ENCODE measurements at regions not wholly inside any gene's neighbourhood (a gene's known extent, or its start where the extent isn't known, plus 50 kb on each side); places are given as distances from the start of the nearest gene placed in this dataset.

GRCh38 chr6:130602151-130602770 lies 224.9 kb upstream of the SMLR1 start:
- H3K36me3 ChIP-seq (replicated peaks in 1 of 2; ENCODE audit: control extremely low read depth in 1 of 2, control insufficient read depth in 1 of 2, extremely low read depth in 1 of 2, insufficient read depth in 2 of 2, low read length in 1 of 2): peaks cover 0 to 2% of the 10 kb centered on the region in 2 experiments
- ATAC-seq (ENCODE audit: low read depth) (no peak), DNase-seq (no peak)
- POLR2A ChIA-PET: no interaction called here
- H2AFZ ChIP-seq (ENCODE audit: insufficient read depth, low read depth, low read length, poor library complexity, severe bottlenecking): no peak overlapping the region
- no peak overlapping the region for H3K4me2 ChIP-seq (replicated peaks; ENCODE audit: low read depth, low read length, poor library complexity, severe bottlenecking)
- no peaks in the 10 kb centered on the region for H3K27me3 ChIP-seq (replicated peaks in 1 of 4; ENCODE audit: control extremely low read depth in 1 of 4, control insufficient read depth in 3 of 4, insufficient read depth in 4 of 4, low read length in 3 of 4)
- no peaks in the 10 kb centered on the region for H3K9me3 ChIP-seq (ENCODE audit: control extremely low read depth in 1 of 3, control insufficient read depth in 2 of 3, insufficient read depth in 1 of 3, low read length in 2 of 3)
- TF ChIP-seq CTCF (IDR thresholded peaks at IDR 0.05): no peak
- no peak for TF ChIP-seq EZH2 (IDR thresholded peaks at IDR 0.05; ENCODE audit: borderline replicate concordance, insufficient read depth, low read depth, low read length, poor library complexity, severe bottlenecking)
- H4K20me1 ChIP-seq (ENCODE audit: control insufficient read depth, insufficient read depth, low read length, poor library complexity, severe bottlenecking): no peaks in the 10 kb centered on the region
- Mint-ChIP-seq H3K4me1 (peaks cover 8% of the 10 kb centered on the region), H3K9me3 (ENCODE audit: insufficient read depth) (no peaks in the 10 kb centered on the region), H3K27me3 (no peaks in the 10 kb centered on the region), H3K4me3 (no peak overlapping the region), H3K27ac (no peak overlapping the region)
- H3K9ac ChIP-seq (ENCODE audit: low read length): no peak overlapping the region
- no peaks in the 10 kb centered on the region for H3K4me1 ChIP-seq (ENCODE audit: control insufficient read depth in 2 of 2, insufficient read depth in 2 of 2, low read length in 2 of 2)
- H3K27ac ChIP-seq (ENCODE audit: low read length in 2 of 2): no peak overlapping the region
- H3K79me2 ChIP-seq (ENCODE audit: control insufficient read depth, insufficient read depth, low read length): no peaks in the 10 kb centered on the region
- WGBS (ENCODE audit: insufficient coverage): 54% methylated on average over 4 of the region's 8 CpGs
- intact Hi-C loops (cut with micrococcal nuclease): no loop called here
- H3K4me3 ChIP-seq (ENCODE audit: control extremely low read depth in 1 of 5, extremely low read depth in 1 of 5, insufficient read depth in 1 of 5, low read depth in 2 of 5, low read length in 4 of 5): no peak overlapping the region
- CTCF ChIA-PET: no interaction called here

DNA sequence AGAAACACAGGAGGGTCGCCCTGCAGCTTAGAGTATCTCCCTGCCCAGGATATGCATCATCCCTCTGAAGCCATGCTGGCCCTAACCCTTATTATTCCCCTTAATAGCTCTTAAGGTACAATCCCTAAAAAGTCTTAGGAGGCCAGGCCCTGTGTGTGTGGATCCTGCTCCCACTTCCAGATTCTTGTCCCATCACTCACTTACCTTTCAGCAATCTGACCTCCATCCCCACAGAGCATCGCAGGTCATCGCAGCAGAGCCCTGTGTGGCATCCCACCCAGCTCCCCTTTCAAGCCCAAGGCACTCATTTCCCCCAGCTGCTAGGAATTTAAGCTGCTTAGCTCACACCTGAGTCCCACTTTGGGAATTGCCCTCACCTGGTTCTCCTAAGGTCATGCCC lies 223.8 kb upstream of the SMLR1 start:
- H3K4me2 ChIP-seq (replicated peaks; ENCODE audit: low read depth, low read length, poor library complexity, severe bottlenecking): no peak overlapping the region
- no peak overlapping the region for H3K27ac Mint-ChIP-seq

More for the DNA sequence above, 223.8 kb upstream of the SMLR1 start:
- H3K27me3 ChIP-seq (replicated peaks in 1 of 4; ENCODE audit: control extremely low read depth in 1 of 4, control insufficient read depth in 3 of 4, insufficient read depth in 4 of 4, low read length in 3 of 4): no peaks in the 10 kb centered on the region
- Mint-ChIP-seq H3K4me1 (peaks cover 8% of the 10 kb centered on the region), H3K27me3 (no peaks in the 10 kb centered on the region), H3K9me3 (ENCODE audit: insufficient read depth) (peaks cover 1% of the 10 kb centered on the region), H3K4me3 (no peak overlapping the region)
- no peak overlapping the region for H2AFZ ChIP-seq (ENCODE audit: insufficient read depth, low read depth, low read length, poor library complexity, severe bottlenecking)
- no peak for TF ChIP-seq CTCF (IDR thresholded peaks at IDR 0.05)
- TF ChIP-seq EZH2 (IDR thresholded peaks at IDR 0.05; ENCODE audit: borderline replicate concordance, insufficient read depth, low read depth, low read length, poor library complexity, severe bottlenecking): no peak
- H3K27ac ChIP-seq (ENCODE audit: low read length in 2 of 2): no peak overlapping the region
- intact Hi-C loops (cut with micrococcal nuclease): no loop called here
- no peak for DNase-seq
- no peaks in the 10 kb centered on the region for H4K20me1 ChIP-seq (ENCODE audit: control insufficient read depth, insufficient read depth, low read length, poor library complexity, severe bottlenecking)
- POLR2A ChIA-PET: no interaction called here
- H3K36me3 ChIP-seq (replicated peaks in 1 of 2; ENCODE audit: control extremely low read depth in 1 of 2, control insufficient read depth in 1 of 2, extremely low read depth in 1 of 2, insufficient read depth in 2 of 2, low read length in 1 of 2): peaks cover 0 to 2% of the 10 kb centered on the region in 2 experiments
- WGBS (ENCODE audit: insufficient coverage): 92% methylated on average over 3 of the region's 3 CpGs
- no peaks in the 10 kb centered on the region for H3K9me3 ChIP-seq (ENCODE audit: control extremely low read depth in 1 of 3, control insufficient read depth in 2 of 3, insufficient read depth in 1 of 3, low read length in 2 of 3)
- ATAC-seq (ENCODE audit: low read depth): no peak
- CTCF ChIA-PET: no interaction called here
- no peaks in the 10 kb centered on the region for H3K4me1 ChIP-seq (ENCODE audit: control insufficient read depth in 2 of 2, insufficient read depth in 2 of 2, low read length in 2 of 2)
- H3K4me3 ChIP-seq (ENCODE audit: control extremely low read depth in 1 of 5, extremely low read depth in 1 of 5, insufficient read depth in 1 of 5, low read depth in 2 of 5, low read length in 4 of 5): no peak overlapping the region
- no peaks in the 10 kb centered on the region for H3K79me2 ChIP-seq (ENCODE audit: control insufficient read depth, insufficient read depth, low read length)
- no peak overlapping the region for H3K9ac ChIP-seq (ENCODE audit: low read length)
